HG03196 (cell line): ENCODE measurements at regions not wholly inside any gene's neighbourhood (a gene's known extent, or its start where the extent isn't known, plus 50 kb on each side); places are given as distances from the start of the nearest gene placed in this dataset.

Experiments
- ATAC-seq: cut with Tn5 transposase; IDR thresholded peaks from one replicate; pipeline ENCODE4 v1.9.1; 2021; ENCODE audit not compliant: unreplicated experiment

GRCh38 chr12:103093499-103094106 is 136.1 kb downstream of the ASCL1 start:
- no peak for ATAC-seq

DNA sequence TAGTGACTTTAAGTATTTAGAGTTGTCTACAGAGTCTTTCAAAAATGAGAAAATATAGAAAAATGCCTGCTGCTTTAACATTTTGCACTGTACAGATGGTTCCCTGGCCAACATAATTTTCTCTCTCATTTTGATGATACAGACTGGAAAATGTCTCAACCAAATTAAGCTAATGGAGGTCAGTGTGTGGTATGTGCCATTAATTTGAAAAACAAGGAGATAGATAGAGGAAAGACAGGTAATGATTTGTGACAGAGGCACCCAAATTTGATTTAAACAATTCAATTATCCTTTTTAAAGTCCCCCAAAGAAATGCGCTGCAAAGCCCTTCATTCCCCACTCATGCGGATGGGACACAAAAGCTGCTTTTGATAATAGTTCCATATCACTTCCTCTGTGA is 140.0 kb downstream of the ASCL1 start:
- no peak for ATAC-seq

GRCh38 chr12:103100257-103100831 is 142.9 kb downstream of the ASCL1 start:
- ATAC-seq: no peak

GRCh38 chr12:103102225-103102744 is 144.8 kb downstream of the ASCL1 start:
- peak; percentile 67 for ATAC-seq

DNA sequence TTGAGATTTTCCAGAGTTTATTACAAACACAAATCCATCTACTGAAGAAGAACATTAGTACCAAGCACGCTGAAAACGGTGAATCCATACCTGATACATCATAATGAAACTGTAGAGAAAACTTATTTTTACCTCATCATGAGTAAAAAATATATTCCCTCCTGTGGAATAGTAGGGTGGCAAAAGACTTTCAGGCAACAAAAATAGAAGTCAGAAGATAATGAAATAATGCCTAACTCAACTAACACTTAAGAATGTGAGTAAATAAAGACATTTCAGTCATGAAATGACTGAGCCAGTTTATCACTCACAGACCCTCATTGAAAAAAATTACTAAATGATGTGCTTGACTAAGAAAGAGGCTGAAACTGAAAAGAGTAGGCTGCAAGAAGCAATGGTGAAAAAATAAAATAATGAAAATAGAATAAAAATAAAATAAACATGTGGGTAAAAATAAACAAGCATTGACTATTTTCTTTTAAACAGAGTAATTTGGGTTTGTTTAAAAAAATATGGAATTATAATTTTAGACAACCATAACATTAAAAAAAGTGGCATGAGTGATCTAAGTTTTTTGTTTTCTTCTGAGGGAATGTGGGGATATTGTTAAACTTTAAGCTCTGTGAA is 148.6 kb downstream of the ASCL1 start:
- peak; percentile 68 for ATAC-seq

GRCh38 chr12:103109861-103110260 is 152.4 kb downstream of the ASCL1 start:
- no peak for ATAC-seq

GRCh38 chr12:103114296-103115055 is 157.0 kb downstream of the ASCL1 start:
- ATAC-seq: peak; percentile 96

- no peak for ATAC-seq
Measured at GRCh38 chr12:103128862-103129501, 171.5 kb downstream of the ASCL1 start.

- ATAC-seq: no peak
Measured at GRCh38 chr12:103130564-103130963, 173.1 kb downstream of the ASCL1 start.

- ATAC-seq: no peak
Measured at GRCh38 chr12:103138538-103138937, 181.1 kb downstream of the ASCL1 start.

DNA sequence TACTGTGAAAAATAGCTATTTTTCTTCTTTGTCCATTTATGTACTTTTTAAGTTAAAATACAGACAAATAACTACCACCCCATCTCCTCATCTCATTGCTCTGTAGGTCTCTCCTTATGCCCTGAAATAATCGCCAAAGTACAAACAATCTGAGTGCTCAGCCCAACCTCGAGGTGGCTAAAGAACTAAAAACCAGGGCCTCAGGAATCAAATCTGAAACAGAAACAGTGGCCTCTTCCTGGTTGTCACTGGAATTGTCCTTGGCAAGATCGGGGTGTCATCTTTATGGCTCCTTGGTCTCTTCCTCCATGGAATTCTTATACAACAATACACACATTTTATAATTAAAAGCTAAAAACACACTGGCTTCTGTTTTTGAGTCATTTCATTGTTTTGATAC is 182.4 kb downstream of the ASCL1 start:
- no peak for ATAC-seq

DNA sequence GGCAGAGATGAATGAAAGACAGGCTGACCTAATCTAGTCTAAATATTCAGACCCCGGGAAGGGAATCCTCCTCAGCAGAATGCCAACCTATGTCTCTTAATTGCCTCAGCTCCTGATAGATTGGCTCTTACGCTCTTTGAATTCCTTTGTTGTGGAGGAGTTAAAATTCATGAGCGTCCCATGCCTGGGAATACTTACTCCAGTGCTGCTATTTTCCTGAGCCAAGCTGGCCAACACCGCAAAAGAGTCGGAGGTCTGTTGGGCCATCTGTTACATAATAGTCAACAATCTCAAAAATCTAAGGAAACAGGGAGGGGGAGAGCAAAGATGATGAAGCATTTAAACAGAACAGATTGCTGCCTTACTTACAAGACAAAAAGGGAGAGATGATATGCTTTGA is 182.8 kb downstream of the ASCL1 start:
- ATAC-seq: no peak

DNA sequence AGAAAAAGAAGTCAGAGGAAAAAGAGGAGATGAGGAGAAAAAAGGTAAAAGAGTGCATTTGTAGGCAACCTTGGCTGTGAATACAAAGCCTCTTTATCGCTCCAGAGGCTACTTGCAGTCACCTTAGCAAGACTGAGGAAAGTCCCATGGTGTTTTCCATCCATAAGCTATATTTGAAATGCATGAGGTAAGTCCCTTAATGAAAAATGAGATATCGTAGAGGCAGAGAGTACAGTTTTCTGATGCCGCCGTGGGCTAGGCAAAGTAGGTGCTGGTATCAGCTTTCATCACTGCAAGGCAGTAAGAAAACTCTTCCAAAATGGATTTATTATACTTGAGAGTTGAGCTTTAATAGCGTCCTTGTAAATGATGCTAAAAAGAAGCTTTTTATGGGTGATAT is 186.8 kb downstream of the ASCL1 start:
- ATAC-seq: no peak

DNA sequence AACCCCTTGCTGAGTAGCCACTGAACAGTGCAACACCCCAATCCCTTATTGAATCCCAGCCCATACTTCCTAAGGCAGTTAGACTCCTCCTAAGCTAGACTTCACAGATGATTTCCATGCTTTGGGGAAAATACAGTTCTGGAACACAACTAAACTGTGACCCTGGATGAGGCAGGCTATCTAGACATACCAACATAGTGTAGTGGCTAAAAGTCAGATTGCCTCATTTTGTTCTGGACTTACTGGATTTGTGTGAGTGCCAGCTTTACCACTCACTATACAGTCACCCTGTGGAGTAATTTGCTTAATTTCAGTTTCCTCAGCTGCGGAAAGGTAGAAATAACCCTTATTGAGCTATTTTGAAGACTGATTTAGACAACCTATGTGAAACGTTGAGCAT is 203.1 kb downstream of the ASCL1 start:
- ATAC-seq: no peak

GRCh38 chr12:103161582-103162362 is 204.3 kb downstream of the ASCL1 start:
- no peak for ATAC-seq

DNA sequence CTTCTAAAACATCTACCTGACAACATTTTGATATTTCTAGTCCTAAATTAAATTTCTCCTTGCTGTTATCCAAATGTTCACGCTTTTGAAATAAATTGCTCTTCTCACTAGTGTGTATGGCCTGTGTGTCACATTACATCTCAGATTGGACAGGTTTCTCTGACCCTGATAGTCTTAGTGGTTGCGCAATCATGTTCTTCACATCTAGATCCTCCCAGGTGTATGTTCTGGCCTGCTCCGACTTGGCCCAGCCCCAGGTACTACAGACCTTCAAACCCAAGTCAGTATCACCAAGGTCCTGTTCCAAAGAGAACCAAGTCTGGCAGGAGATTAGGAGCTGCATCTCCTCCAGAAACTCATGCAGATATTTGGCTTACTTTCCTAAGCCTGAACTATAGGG is 209.5 kb downstream of the ASCL1 start:
- ATAC-seq: no peak

DNA sequence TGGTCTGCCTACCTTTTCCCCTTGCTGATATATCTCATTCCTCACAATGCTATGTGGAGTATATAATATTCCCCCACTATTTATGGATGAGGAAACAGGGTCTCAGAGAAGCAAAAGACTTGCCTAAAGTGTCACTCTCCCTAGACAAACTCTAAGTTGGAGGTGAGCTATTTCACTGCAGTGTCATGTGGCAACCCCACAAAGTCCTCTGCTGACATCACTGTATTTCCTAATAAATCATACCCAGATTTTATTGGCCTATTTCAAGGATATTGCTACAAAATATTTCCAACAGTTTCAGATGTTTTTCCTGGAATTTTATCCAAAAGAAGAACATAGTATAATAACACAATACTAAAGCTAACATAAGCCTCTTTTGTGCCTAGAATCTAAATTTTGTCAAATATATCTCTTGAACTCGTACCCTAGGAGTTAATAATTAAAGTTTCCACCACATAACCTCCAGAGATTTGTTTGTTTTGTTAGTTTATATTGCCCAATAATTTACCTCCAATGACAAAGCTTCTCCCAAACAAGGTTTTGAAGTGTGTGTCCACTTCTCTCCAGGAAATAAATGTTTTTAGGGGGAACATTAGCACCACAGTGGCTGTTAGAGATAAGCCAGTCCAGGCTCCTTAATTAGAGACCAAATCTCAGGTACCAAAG is 215.1 kb downstream of the ASCL1 start:
- ATAC-seq: no peak

GRCh38 chr12:103175625-103176024 is 218.2 kb downstream of the ASCL1 start:
- ATAC-seq: no peak

GRCh38 chr12:103177639-103178255 is 220.3 kb downstream of the ASCL1 start:
- ATAC-seq: no peak
